ENCODE measurements at regions not wholly inside any gene's neighbourhood (a gene's known extent, or its start where the extent isn't known, plus 50 kb on each side); places are given as distances from the start of the nearest gene placed in this dataset.

- H3K4me3 ChIP-seq (ENCODE audit: low read depth in 1 of 2, low read length in 2 of 2) = no peak overlapping the region
- no peaks in the 10 kb centered on the region for H3K27me3 ChIP-seq (ENCODE audit: control insufficient read depth in 1 of 2, insufficient read depth in 2 of 2, low read length in 2 of 2)
- 80 to 84% methylated on average over 11 of the region's 11 CpGs for WGBS, 2 donors
- no peaks in the 10 kb centered on the region for H3K9me3 ChIP-seq (ENCODE audit: control insufficient read depth in 2 of 2, insufficient read depth in 1 of 2, low read depth in 1 of 2, low read length in 1 of 2)
- H3K36me3 ChIP-seq (ENCODE audit: control insufficient read depth in 2 of 2, insufficient read depth in 2 of 2, low read length in 1 of 2) = no peaks in the 10 kb centered on the region
- no peak overlapping the region for H3K27ac ChIP-seq (ENCODE audit: low read depth in 2 of 2, low read length in 1 of 2)
- H3K4me1 ChIP-seq (ENCODE audit: control insufficient read depth in 2 of 2, insufficient read depth in 2 of 2, low read length in 1 of 2) = peaks cover 0 to 2% of the 10 kb centered on the region in 2 donors
Measured at GRCh38 chr7:36021917-36022550, 131.0 kb upstream of the EEPD1 start.

GRCh38 chr7:36023033-36023560 is 130.0 kb upstream of the EEPD1 start:
- Histone ChIP-seq H3K4me1 (ENCODE audit: control insufficient read depth in 2 of 2, insufficient read depth in 2 of 2, low read length in 1 of 2) (peaks cover 0 to 2% of the 10 kb centered on the region in 2 donors), H3K9me3 (ENCODE audit: control insufficient read depth in 2 of 2, insufficient read depth in 1 of 2, low read depth in 1 of 2, low read length in 1 of 2) (no peaks in the 10 kb centered on the region), H3K27me3 (ENCODE audit: control insufficient read depth in 1 of 2, insufficient read depth in 2 of 2, low read length in 2 of 2) (no peaks in the 10 kb centered on the region), H3K4me3 (ENCODE audit: low read depth in 1 of 2, low read length in 2 of 2) (no peak overlapping the region), H3K27ac (ENCODE audit: low read depth in 2 of 2, low read length in 1 of 2) (no peak overlapping the region), H3K36me3 (ENCODE audit: control insufficient read depth in 2 of 2, insufficient read depth in 2 of 2, low read length in 1 of 2) (no peaks in the 10 kb centered on the region)
- whole genome bisulfite sequencing, 2 donors = 83% methylated on average over 2 of the region's 2 CpGs

- whole genome bisulfite sequencing, 2 donors = 82% methylated on average over 4 of the region's 4 CpGs
- no peaks in the 10 kb centered on the region for H3K9me3 ChIP-seq (ENCODE audit: control insufficient read depth in 2 of 2, insufficient read depth in 1 of 2, low read depth in 1 of 2, low read length in 1 of 2)
- H3K27me3 ChIP-seq (ENCODE audit: control insufficient read depth in 1 of 2, insufficient read depth in 2 of 2, low read length in 2 of 2) = no peaks in the 10 kb centered on the region
- H3K4me1 ChIP-seq (ENCODE audit: control insufficient read depth in 2 of 2, insufficient read depth in 2 of 2, low read length in 1 of 2) = no peaks in the 10 kb centered on the region
- no peak overlapping the region for H3K27ac ChIP-seq (ENCODE audit: low read depth in 2 of 2, low read length in 1 of 2)
- H3K36me3 ChIP-seq (ENCODE audit: control insufficient read depth in 2 of 2, insufficient read depth in 2 of 2, low read length in 1 of 2) = no peaks in the 10 kb centered on the region
- H3K4me3 ChIP-seq (ENCODE audit: low read depth in 1 of 2, low read length in 2 of 2) = no peak overlapping the region
Measured at GRCh38 chr7:36025190-36025589, 127.9 kb upstream of the EEPD1 start.

GRCh38 chr7:36029311-36029710 is 123.7 kb upstream of the EEPD1 start:
- Histone ChIP-seq H3K9me3 (ENCODE audit: control insufficient read depth in 2 of 2, insufficient read depth in 1 of 2, low read depth in 1 of 2, low read length in 1 of 2) (no peaks in the 10 kb centered on the region), H3K4me1 (ENCODE audit: control insufficient read depth in 2 of 2, insufficient read depth in 2 of 2, low read length in 1 of 2) (no peaks in the 10 kb centered on the region), H3K27me3 (ENCODE audit: control insufficient read depth in 1 of 2, insufficient read depth in 2 of 2, low read length in 2 of 2) (no peaks in the 10 kb centered on the region), H3K36me3 (ENCODE audit: control insufficient read depth in 2 of 2, insufficient read depth in 2 of 2, low read length in 1 of 2) (no peaks in the 10 kb centered on the region), H3K4me3 (ENCODE audit: low read depth in 1 of 2, low read length in 2 of 2) (no peak overlapping the region), H3K27ac (ENCODE audit: low read depth in 2 of 2, low read length in 1 of 2) (no peak overlapping the region)
- WGBS, 2 donors = 56% methylated on average over 4 of the region's 4 CpGs

GRCh38 chr7:36029853-36030515 is 123.1 kb upstream of the EEPD1 start:
- H3K27ac ChIP-seq (ENCODE audit: low read depth in 2 of 2, low read length in 1 of 2) = no peak overlapping the region
- H3K36me3 ChIP-seq (ENCODE audit: control insufficient read depth in 2 of 2, insufficient read depth in 2 of 2, low read length in 1 of 2) = no peaks in the 10 kb centered on the region
- H3K4me1 ChIP-seq (ENCODE audit: control insufficient read depth in 2 of 2, insufficient read depth in 2 of 2, low read length in 1 of 2) = no peaks in the 10 kb centered on the region
- H3K9me3 ChIP-seq (ENCODE audit: control insufficient read depth in 2 of 2, insufficient read depth in 1 of 2, low read depth in 1 of 2, low read length in 1 of 2) = no peaks in the 10 kb centered on the region
- WGBS, 2 donors = 83 to 85% methylated on average over 3 of the region's 3 CpGs
- no peak overlapping the region for H3K4me3 ChIP-seq (ENCODE audit: low read depth in 1 of 2, low read length in 2 of 2)
- H3K27me3 ChIP-seq (ENCODE audit: control insufficient read depth in 1 of 2, insufficient read depth in 2 of 2, low read length in 2 of 2) = no peaks in the 10 kb centered on the region

- Histone ChIP-seq H3K9me3 (ENCODE audit: control insufficient read depth in 2 of 2, insufficient read depth in 1 of 2, low read depth in 1 of 2, low read length in 1 of 2) (no peaks in the 10 kb centered on the region), H3K4me3 (ENCODE audit: low read depth in 1 of 2, low read length in 2 of 2) (no peak overlapping the region), H3K4me1 (ENCODE audit: control insufficient read depth in 2 of 2, insufficient read depth in 2 of 2, low read length in 1 of 2) (peaks cover 0 to 7% of the 10 kb centered on the region in 2 donors), H3K36me3 (ENCODE audit: control insufficient read depth in 2 of 2, insufficient read depth in 2 of 2, low read length in 1 of 2) (no peaks in the 10 kb centered on the region), H3K27ac (ENCODE audit: low read depth in 2 of 2, low read length in 1 of 2) (no peak overlapping the region), H3K27me3 (ENCODE audit: control insufficient read depth in 1 of 2, insufficient read depth in 2 of 2, low read length in 2 of 2) (no peaks in the 10 kb centered on the region)
- WGBS, 2 donors = 44 to 50% methylated on average over 5 of the region's 5 CpGs
Measured at GRCh38 chr7:36032361-36032818, 120.7 kb upstream of the EEPD1 start.

- Histone ChIP-seq H3K36me3 (ENCODE audit: control insufficient read depth in 2 of 2, insufficient read depth in 2 of 2, low read length in 1 of 2) (no peaks in the 10 kb centered on the region), H3K27ac (ENCODE audit: low read depth in 2 of 2, low read length in 1 of 2) (no peak overlapping the region), H3K4me3 (ENCODE audit: low read depth in 1 of 2, low read length in 2 of 2) (no peak overlapping the region), H3K9me3 (ENCODE audit: control insufficient read depth in 2 of 2, insufficient read depth in 1 of 2, low read depth in 1 of 2, low read length in 1 of 2) (no peaks in the 10 kb centered on the region), H3K4me1 (ENCODE audit: control insufficient read depth in 2 of 2, insufficient read depth in 2 of 2, low read length in 1 of 2) (peaks cover 0 to 7% of the 10 kb centered on the region in 2 donors), H3K27me3 (ENCODE audit: control insufficient read depth in 1 of 2, insufficient read depth in 2 of 2, low read length in 2 of 2) (no peaks in the 10 kb centered on the region)
- WGBS, 2 donors = 86 to 91% methylated on average over 4 of the region's 4 CpGs
Measured at GRCh38 chr7:36034020-36034419, 119.0 kb upstream of the EEPD1 start.

- 75 to 77% methylated on average over 7 of the region's 7 CpGs for WGBS, 2 donors
Measured at GRCh38 chr7:36035186-36035585, 117.9 kb upstream of the EEPD1 start.

GRCh38 chr7:36036590-36036989 is 116.5 kb upstream of the EEPD1 start:
- 63 to 67% methylated on average over 4 of the region's 4 CpGs for WGBS, 2 donors
- peaks cover 0 to 7% of the 10 kb centered on the region in 2 donors for H3K4me1 ChIP-seq (ENCODE audit: control insufficient read depth in 2 of 2, insufficient read depth in 2 of 2, low read length in 1 of 2)
- no peaks in the 10 kb centered on the region for H3K27me3 ChIP-seq (ENCODE audit: control insufficient read depth in 1 of 2, insufficient read depth in 2 of 2, low read length in 2 of 2)
- no peaks in the 10 kb centered on the region for H3K36me3 ChIP-seq (ENCODE audit: control insufficient read depth in 2 of 2, insufficient read depth in 2 of 2, low read length in 1 of 2)
- H3K9me3 ChIP-seq (ENCODE audit: control insufficient read depth in 2 of 2, insufficient read depth in 1 of 2, low read depth in 1 of 2, low read length in 1 of 2) = no peaks in the 10 kb centered on the region
- H3K4me3 ChIP-seq (ENCODE audit: low read depth in 1 of 2, low read length in 2 of 2) = no peak overlapping the region
- H3K27ac ChIP-seq (ENCODE audit: low read depth in 2 of 2, low read length in 1 of 2) = peak overlapping the region; percentile 50 to 69

More at GRCh38 chr7:36035186-36035585, 117.9 kb upstream of the EEPD1 start:
- no peak overlapping the region for H3K4me3 ChIP-seq (ENCODE audit: low read depth in 1 of 2, low read length in 2 of 2)
- H3K27ac ChIP-seq (ENCODE audit: low read depth in 2 of 2, low read length in 1 of 2) = no peak overlapping the region
- H3K27me3 ChIP-seq (ENCODE audit: control insufficient read depth in 1 of 2, insufficient read depth in 2 of 2, low read length in 2 of 2) = no peaks in the 10 kb centered on the region
- H3K9me3 ChIP-seq (ENCODE audit: control insufficient read depth in 2 of 2, insufficient read depth in 1 of 2, low read depth in 1 of 2, low read length in 1 of 2) = no peaks in the 10 kb centered on the region
- no peaks in the 10 kb centered on the region for H3K36me3 ChIP-seq (ENCODE audit: control insufficient read depth in 2 of 2, insufficient read depth in 2 of 2, low read length in 1 of 2)
- peaks cover 0 to 7% of the 10 kb centered on the region in 2 donors for H3K4me1 ChIP-seq (ENCODE audit: control insufficient read depth in 2 of 2, insufficient read depth in 2 of 2, low read length in 1 of 2)
